ENCODE measurements at regions not wholly inside any gene's neighbourhood (a gene's known extent, or its start where the extent isn't known, plus 50 kb on each side); places are given as distances from the start of the nearest gene placed in this dataset.

- TF ChIP-seq CTCF (IDR thresholded peaks at IDR 0.05) = no peak
- no peak for TF ChIP-seq POLR2A (IDR thresholded peaks at IDR 0.05)
- TF ChIP-seq POLR2AphosphoS5 (IDR thresholded peaks at IDR 0.05) = no peak
These were observed 323.4 kb upstream of the SLC7A11 start for GRCh38 chr4:138565576-138565975.
